GM10248 (cell line): ENCODE measurements at regions not wholly inside any gene's neighbourhood (a gene's known extent, or its start where the extent isn't known, plus 50 kb on each side); places are given as distances from the start of the nearest gene placed in this dataset.

ENCODE experiments used
- CTCF ChIA-PET: fragments of 300-600 bp; sonication (Branson Sonifier 250); formaldehyde crosslinking; extraction: SDS; loops from one replicate; lab custom pipeline; 2021; ENCODE audit warnings: antibody characterized with exemption; lab: Yijun Ruan, JAX
- POLR2A ChIA-PET: fragments of 350-650 bp; sonication (Branson Sonifier 250); formaldehyde crosslinking; extraction: SDS; loops from one replicate; lab custom pipeline; 2020; ENCODE audit warnings: antibody characterized with exemption; lab: Yijun Ruan, JAX
- DNase-seq: peaks from one replicate; pipeline ENCODE4 v3.0.0; 2012; ENCODE audit errors: extremely low spot score
- CTCF ChIP-seq: IDR thresholded peaks from 2 replicates; pipeline ENCODE4 v1.5.1; 2012; ENCODE audit warnings: mild to moderate bottlenecking, low read depth; ENCODE audit errors: extremely low read depth, missing control alignments, control extremely low read depth

GRCh38 chr13:80419416-80419815, 78.5 kb upstream of the SPRY2 start:
- TF ChIP-seq CTCF = no peak
- POLR2A ChIA-PET = no interaction called here
- CTCF ChIA-PET = no interaction called here
- no peak for DNase-seq

- POLR2A ChIA-PET = no interaction called here
- CTCF ChIA-PET = interaction anchor here (1.1 to 1.5 kb wide), 2 partner anchors 12 to 43 kb away, joined by 3 to 5 read pairs; no protein-coding TSS in a partner anchor
- TF ChIP-seq CTCF = no peak
- DNase-seq = no peak
These were observed 72.7 kb upstream of the SPRY2 start for GRCh38 chr13:80413611-80414010.

GRCh38 chr13:80408270-80408669, 67.3 kb upstream of the SPRY2 start:
- TF ChIP-seq CTCF = no peak
- ChIA-PET CTCF (interaction anchor here (0.7 to 2.0 kb wide), 3 partner anchors 8 to 33 kb away, joined by 4 to 6 read pairs (median 5); no protein-coding TSS in a partner anchor), POLR2A (no interaction called here)
- DNase-seq = no peak

GRCh38 chr13:80400865-80401426, 60.0 kb upstream of the SPRY2 start:
- CTCF ChIA-PET = interaction anchor here (0.7 to 2.8 kb wide), 5 partner anchors 10 to 58 kb away, joined by 3 to 8 read pairs (median 5); no protein-coding TSS in a partner anchor

GRCh38 chr13:80400164-80400864, 59.4 kb upstream of the SPRY2 start:
- TF ChIP-seq CTCF = no peak
- CTCF ChIA-PET = interaction anchor here (0.7 to 2.8 kb wide), 6 partner anchors 9 to 58 kb away, joined by 3 to 8 read pairs (median 4); no protein-coding TSS in a partner anchor
- DNase-seq = no peak
- POLR2A ChIA-PET = no interaction called here

More at GRCh38 chr13:80400865-80401426, 60.0 kb upstream of the SPRY2 start:
- no peak for DNase-seq
- POLR2A ChIA-PET = no interaction called here
- TF ChIP-seq CTCF = no peak

GRCh38 chr13:80399340-80400163, 58.6 kb upstream of the SPRY2 start:
- ChIA-PET POLR2A (no interaction called here), CTCF (interaction anchor here (1.2 to 2.8 kb wide), 3 partner anchors 17 to 57 kb away, joined by 3 to 7 read pairs (median 4); no protein-coding TSS in a partner anchor)
- TF ChIP-seq CTCF = no peak
- DNase-seq = no peak
